ENCODE measurements at regions not wholly inside any gene's neighbourhood (a gene's known extent, or its start where the extent isn't known, plus 50 kb on each side); places are given as distances from the start of the nearest gene placed in this dataset.

DNA sequence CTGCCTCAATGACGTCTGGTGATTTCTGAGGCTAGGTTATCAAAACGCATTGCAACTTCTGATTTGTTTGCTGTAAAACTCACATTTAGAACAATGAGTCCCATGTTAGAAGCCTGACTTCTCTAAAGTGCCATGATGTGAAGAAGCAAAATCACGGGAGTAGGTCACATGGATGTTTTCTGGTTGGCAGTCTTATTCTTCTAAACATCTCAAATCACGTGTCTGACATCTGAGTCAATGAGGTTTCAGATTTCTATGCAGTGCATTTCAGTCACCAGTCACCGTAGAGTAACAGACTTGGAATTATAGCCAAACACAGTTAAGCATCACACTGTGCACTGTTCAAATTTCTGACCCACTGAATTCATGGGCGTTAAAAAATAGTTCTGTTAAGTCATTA is 482.1 kb downstream of the TMA16 start:
- TF ChIP-seq, protein P1, sequence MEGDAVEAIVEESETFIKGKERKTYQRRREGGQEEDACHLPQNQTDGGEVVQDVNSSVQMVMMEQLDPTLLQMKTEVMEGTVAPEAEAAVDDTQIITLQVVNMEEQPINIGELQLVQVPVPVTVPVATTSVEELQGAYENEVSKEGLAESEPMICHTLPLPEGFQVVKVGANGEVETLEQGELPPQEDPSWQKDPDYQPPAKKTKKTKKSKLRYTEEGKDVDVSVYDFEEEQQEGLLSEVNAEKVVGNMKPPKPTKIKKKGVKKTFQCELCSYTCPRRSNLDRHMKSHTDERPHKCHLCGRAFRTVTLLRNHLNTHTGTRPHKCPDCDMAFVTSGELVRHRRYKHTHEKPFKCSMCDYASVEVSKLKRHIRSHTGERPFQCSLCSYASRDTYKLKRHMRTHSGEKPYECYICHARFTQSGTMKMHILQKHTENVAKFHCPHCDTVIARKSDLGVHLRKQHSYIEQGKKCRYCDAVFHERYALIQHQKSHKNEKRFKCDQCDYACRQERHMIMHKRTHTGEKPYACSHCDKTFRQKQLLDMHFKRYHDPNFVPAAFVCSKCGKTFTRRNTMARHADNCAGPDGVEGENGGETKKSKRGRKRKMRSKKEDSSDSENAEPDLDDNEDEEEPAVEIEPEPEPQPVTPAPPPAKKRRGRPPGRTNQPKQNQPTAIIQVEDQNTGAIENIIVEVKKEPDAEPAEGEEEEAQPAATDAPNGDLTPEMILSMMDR (IDR thresholded peaks at IDR 0.05; ENCODE audit: low read depth, low read length) = no peak
- TF ChIP-seq EZH2phosphoT487 (IDR thresholded peaks at IDR 0.05; ENCODE audit: low read depth) = no peak

Data from OCI-LY3 (cell line).